HEK293 (cell line): ENCODE measurements at regions not wholly inside any gene's neighbourhood (a gene's known extent, or its start where the extent isn't known, plus 50 kb on each side); places are given as distances from the start of the nearest gene placed in this dataset.

Experiments
- CTCF ChIA-PET: fragments of 350-600 bp; formaldehyde crosslinking; extraction: SDS; loops from one replicate; lab custom pipeline; 2021; ENCODE audit warnings: antibody characterized with exemption; lab: Yijun Ruan, JAX
- POLR2A ChIA-PET: fragments of 300-600 bp; formaldehyde crosslinking; extraction: SDS; loops from one replicate; lab custom pipeline; 2020; ENCODE audit warnings: antibody characterized with exemption, inconsistent platforms; lab: Yijun Ruan, JAX
- H3K27ac ChIP-seq: fragments of 200-500 bp; sonication (Bioruptor generic); 2 replicates; pipeline ENCODE4 v1.5.1; 2014; ENCODE audit warnings: low read depth, low read length, control low read depth, inconsistent platforms; ENCODE audit errors: extremely low read depth
- H3K36me3 ChIP-seq, 2 experiments: fragments of 200-500 bp in 1 of 2; sonication (Bioruptor generic) in 1 of 2; 1 replicate in 1 of 2; 2 replicates in 1 of 2; pipeline ENCODE4 v1.5.1; 2014 to 2017; ENCODE audit warnings: inconsistent platforms in 2 of 2, low read length in 2 of 2; ENCODE audit not compliant: control insufficient read depth in 2 of 2, insufficient read depth in 1 of 2
- H3K4me1 ChIP-seq: fragments of 200-500 bp; sonication (Bioruptor generic); 2 replicates; pipeline ENCODE4 v1.5.1; 2014; ENCODE audit warnings: mild to moderate bottlenecking, low read length, inconsistent platforms; ENCODE audit not compliant: control insufficient read depth, insufficient read depth
- H3K4me3 ChIP-seq: 2 replicates; pipeline ENCODE4 v1.5.1; 2011; ENCODE audit warnings: low read depth, mild to moderate bottlenecking, control low read depth, low read length, moderate library complexity
- H3K9me3 ChIP-seq: fragments of 200-500 bp; sonication (Bioruptor generic); 2 replicates; pipeline ENCODE4 v1.5.1; 2014; ENCODE audit warnings: low read depth, low read length, inconsistent platforms; ENCODE audit not compliant: control insufficient read depth, insufficient read depth
- BCL11A ChIP-seq: fragments of 450-650 bp; formaldehyde crosslinking; IDR thresholded peaks from 2 replicates; pipeline ENCODE4 v1.5.1; 2016; ENCODE audit warnings: low read depth, missing biosample characterization, missing genetic modification characterization
- KLF8 ChIP-seq: fragments of 450-650 bp; formaldehyde crosslinking; IDR thresholded peaks from 2 replicates; pipeline ENCODE4 v1.5.1; 2016; ENCODE audit warnings: missing biosample characterization, missing genetic modification characterization
- PATZ1 ChIP-seq: fragments of 450-650 bp; formaldehyde crosslinking; IDR thresholded peaks from 2 replicates; pipeline ENCODE4 v1.5.1; 2016; ENCODE audit warnings: missing biosample characterization, missing genetic modification characterization
- SCRT2 ChIP-seq: fragments of 450-650 bp; formaldehyde crosslinking; IDR thresholded peaks from 2 replicates; pipeline ENCODE4 v1.5.1; 2016; ENCODE audit warnings: missing biosample characterization, missing genetic modification characterization
- YY1 ChIP-seq: fragments of 450-650 bp; formaldehyde crosslinking; IDR thresholded peaks from 2 replicates; pipeline ENCODE4 v1.5.1; 2018; ENCODE audit warnings: missing biosample characterization, missing genetic modification characterization
- ZBTB8A ChIP-seq: fragments of 450-650 bp; formaldehyde crosslinking; IDR thresholded peaks from 2 replicates; pipeline ENCODE4 v1.5.1; 2016; ENCODE audit warnings: missing biosample characterization, missing genetic modification characterization
- ZFP37 ChIP-seq: fragments of 450-650 bp; formaldehyde crosslinking; IDR thresholded peaks from 2 replicates; pipeline ENCODE4 v1.5.1; 2016; ENCODE audit warnings: missing biosample characterization, missing genetic modification characterization
- ZFP41 ChIP-seq: fragments of 450-650 bp; formaldehyde crosslinking; IDR thresholded peaks from 2 replicates; pipeline ENCODE4 v1.5.1; 2016; ENCODE audit warnings: missing biosample characterization, missing genetic modification characterization, borderline replicate concordance
- ZNF146 ChIP-seq: fragments of 450-650 bp; formaldehyde crosslinking; IDR thresholded peaks from 2 replicates; pipeline ENCODE4 v1.5.1; 2016; ENCODE audit warnings: missing biosample characterization, missing genetic modification characterization
- ZNF169 ChIP-seq: fragments of 450-650 bp; formaldehyde crosslinking; IDR thresholded peaks from 2 replicates; pipeline ENCODE4 v1.5.1; 2016; ENCODE audit warnings: missing biosample characterization, missing genetic modification characterization
- ZNF19 ChIP-seq: fragments of 450-650 bp; formaldehyde crosslinking; IDR thresholded peaks from 2 replicates; pipeline ENCODE4; 2016; ENCODE audit warnings: missing biosample characterization, missing genetic modification characterization, low read depth
- ZNF2 ChIP-seq: fragments of 450-650 bp; formaldehyde crosslinking; IDR thresholded peaks from 2 replicates; pipeline ENCODE4 v1.5.1; 2016; ENCODE audit warnings: missing biosample characterization, missing genetic modification characterization
- ZNF23 ChIP-seq: fragments of 450-650 bp; formaldehyde crosslinking; IDR thresholded peaks from 2 replicates; pipeline ENCODE4 v1.5.1; 2016; ENCODE audit warnings: missing biosample characterization, missing genetic modification characterization, borderline replicate concordance
- ZNF239 ChIP-seq: fragments of 450-650 bp; formaldehyde crosslinking; IDR thresholded peaks from 2 replicates; pipeline ENCODE4 v1.5.1; 2016; ENCODE audit warnings: missing biosample characterization, missing genetic modification characterization
- ZNF24 ChIP-seq: fragments of 450-650 bp; formaldehyde crosslinking; IDR thresholded peaks from 2 replicates; pipeline ENCODE4 v1.5.1; 2016; ENCODE audit warnings: missing biosample characterization, missing genetic modification characterization
- ZNF639 ChIP-seq: fragments of 450-650 bp; formaldehyde crosslinking; IDR thresholded peaks from 2 replicates; pipeline ENCODE4 v1.5.1; 2016; ENCODE audit warnings: missing biosample characterization, missing genetic modification characterization
- ZNF664 ChIP-seq: fragments of 450-650 bp; formaldehyde crosslinking; IDR thresholded peaks from 2 replicates; pipeline ENCODE4 v1.5.1; 2016; ENCODE audit warnings: missing biosample characterization, missing genetic modification characterization
- ZNF776 ChIP-seq: fragments of 450-650 bp; formaldehyde crosslinking; IDR thresholded peaks from 2 replicates; pipeline ENCODE4 v1.5.0; 2017; ENCODE audit warnings: missing biosample characterization, missing genetic modification characterization, borderline replicate concordance
- ZNF792 ChIP-seq: fragments of 450-650 bp; formaldehyde crosslinking; IDR thresholded peaks from 2 replicates; pipeline ENCODE4 v1.5.1; 2016; ENCODE audit warnings: missing biosample characterization, missing genetic modification characterization
- TF ChIP-seq, protein P1 (sequence below): fragments of 450-650 bp; formaldehyde crosslinking; IDR thresholded peaks from 2 replicates; pipeline ENCODE4 v1.5.1; 2016; ENCODE audit warnings: missing biosample characterization, missing genetic modification characterization, borderline replicate concordance
- TF ChIP-seq, protein P2 (sequence below): fragments of 450-650 bp; formaldehyde crosslinking; IDR thresholded peaks from 2 replicates; pipeline ENCODE4 v1.5.1; 2017; ENCODE audit warnings: missing biosample characterization, missing genetic modification characterization

DNA sequence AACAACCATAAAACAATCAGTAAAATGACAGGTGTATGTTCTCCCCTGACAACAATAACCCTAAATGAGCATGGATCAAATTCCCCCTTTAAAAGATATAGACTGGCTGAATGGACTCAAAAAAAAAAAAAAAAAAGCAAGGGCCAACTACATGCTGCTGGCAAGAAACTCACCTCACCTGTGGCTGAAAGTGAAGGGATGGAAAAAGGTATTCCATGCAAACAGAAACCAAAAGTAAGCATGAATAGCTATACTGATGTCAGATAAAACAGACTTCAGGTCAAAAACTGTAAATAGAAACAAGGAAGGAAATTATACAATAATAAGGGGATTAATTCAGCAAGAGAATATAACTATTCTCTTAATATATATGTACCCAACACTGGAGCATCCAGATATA lies 54.2 kb upstream of the SSBP2 start:
- TF ChIP-seq ZNF239 (tag by site-specific recombination) (no peak), ZNF24 (tag by site-specific recombination) (no peak), ZFP37 (tag by site-specific recombination) (no peak), ZNF792 (tag by site-specific recombination) (no peak)
- Histone ChIP-seq H3K4me1 (no peaks in the 10 kb centered on the region), H3K36me3 (no peaks in the 10 kb centered on the region), H3K27ac (no peak overlapping the region), H3K4me3 (no peak overlapping the region), H3K9me3 (no peaks in the 10 kb centered on the region)
- POLR2A ChIA-PET, result no interaction called here
- CTCF ChIA-PET, result interaction anchor here (0.6 kb wide), 1 partner anchor 87 kb away, joined by 5 read pairs; no protein-coding TSS in a partner anchor

GRCh38 chr5:81803812-81804211 lies 52.9 kb upstream of the SSBP2 start:
- Histone ChIP-seq H3K4me3 (no peak overlapping the region), H3K4me1 (no peaks in the 10 kb centered on the region)
- TF ChIP-seq YY1 (tag by site-specific recombination), result no peak
- TF ChIP-seq ZNF169 (tag by site-specific recombination), result no peak
- TF ChIP-seq BCL11A (tag by site-specific recombination), result no peak
- no peak for TF ChIP-seq ZNF2
- TF ChIP-seq ZNF664 (tag by site-specific recombination), result no peak
- no peak for TF ChIP-seq KLF8 (tag by site-specific recombination)
- no peak for TF ChIP-seq ZNF146
- no peak for TF ChIP-seq ZNF23 (tag by site-specific recombination)
- TF ChIP-seq, protein P1, sequence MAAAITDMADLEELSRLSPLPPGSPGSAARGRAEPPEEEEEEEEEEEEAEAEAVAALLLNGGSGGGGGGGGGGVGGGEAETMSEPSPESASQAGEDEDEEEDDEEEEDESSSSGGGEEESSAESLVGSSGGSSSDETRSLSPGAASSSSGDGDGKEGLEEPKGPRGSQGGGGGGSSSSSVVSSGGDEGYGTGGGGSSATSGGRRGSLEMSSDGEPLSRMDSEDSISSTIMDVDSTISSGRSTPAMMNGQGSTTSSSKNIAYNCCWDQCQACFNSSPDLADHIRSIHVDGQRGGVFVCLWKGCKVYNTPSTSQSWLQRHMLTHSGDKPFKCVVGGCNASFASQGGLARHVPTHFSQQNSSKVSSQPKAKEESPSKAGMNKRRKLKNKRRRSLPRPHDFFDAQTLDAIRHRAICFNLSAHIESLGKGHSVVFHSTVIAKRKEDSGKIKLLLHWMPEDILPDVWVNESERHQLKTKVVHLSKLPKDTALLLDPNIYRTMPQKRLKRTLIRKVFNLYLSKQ (tag by site-specific recombination), result no peak
- TF ChIP-seq ZNF19 (tag by site-specific recombination), result no peak
- no peak for TF ChIP-seq PATZ1 (tag by site-specific recombination)
- TF ChIP-seq ZBTB8A, result no peak
- no peak for TF ChIP-seq ZNF776 (tag by site-specific recombination)
- no peak for TF ChIP-seq ZNF792 (tag by site-specific recombination)
- TF ChIP-seq, protein P2, sequence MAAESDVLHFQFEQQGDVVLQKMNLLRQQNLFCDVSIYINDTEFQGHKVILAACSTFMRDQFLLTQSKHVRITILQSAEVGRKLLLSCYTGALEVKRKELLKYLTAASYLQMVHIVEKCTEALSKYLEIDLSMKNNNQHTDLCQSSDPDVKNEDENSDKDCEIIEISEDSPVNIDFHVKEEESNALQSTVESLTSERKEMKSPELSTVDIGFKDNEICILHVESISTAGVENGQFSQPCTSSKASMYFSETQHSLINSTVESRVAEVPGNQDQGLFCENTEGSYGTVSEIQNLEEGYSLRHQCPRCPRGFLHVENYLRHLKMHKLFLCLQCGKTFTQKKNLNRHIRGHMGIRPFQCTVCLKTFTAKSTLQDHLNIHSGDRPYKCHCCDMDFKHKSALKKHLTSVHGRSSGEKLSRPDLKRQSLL, result no peak
- no peak for TF ChIP-seq ZFP41 (tag by site-specific recombination)
- no peak for TF ChIP-seq SCRT2 (tag by site-specific recombination)
- TF ChIP-seq ZNF639 (tag by site-specific recombination), result no peak
- TF ChIP-seq, all 188 proteins: peak for 0
- Histone ChIP-seq H3K27ac (no peak overlapping the region), H3K36me3 (no peaks in the 10 kb centered on the region), H3K9me3 (no peaks in the 10 kb centered on the region)
- CTCF ChIA-PET, result interaction anchor here (0.7 kb wide), 1 partner anchor 43 kb away, joined by 3 read pairs; no protein-coding TSS in a partner anchor
- POLR2A ChIA-PET, result no interaction called here
